GM18505 (cell line): ENCODE measurements at regions not wholly inside any gene's neighbourhood (a gene's known extent, or its start where the extent isn't known, plus 50 kb on each side); places are given as distances from the start of the nearest gene placed in this dataset.
"Not testable (repeated sequence)": the region's sequence is repeated elsewhere in the genome, so short reads cannot be mapped to it uniquely, and the experiment has no call there.

Experiments
- ATAC-seq: cut with Tn5 transposase; IDR thresholded peaks from one replicate; pipeline ENCODE4 v1.9.1; 2021; ENCODE audit not compliant: unreplicated experiment
- POLR2A ChIP-seq: IDR thresholded peaks from 4 replicates; pipeline ENCODE4 v1.6.1; 2011; ENCODE audit warnings: borderline replicate concordance; ENCODE audit not compliant: insufficient read depth, insufficient read length; ENCODE audit errors: extremely low read depth

GRCh38 chr6:1445650-1446330 lies 56.4 kb downstream of the FOXF2 start:
- no peak for ATAC-seq
- TF ChIP-seq POLR2A = no peak

GRCh38 chr6:1449896-1450295 lies 60.5 kb downstream of the FOXF2 start:
- no peak for TF ChIP-seq POLR2A
- ATAC-seq = no peak

- no peak for TF ChIP-seq POLR2A
Measured at GRCh38 chr6:1453024-1453423, 63.6 kb downstream of the FOXF2 start.

GRCh38 chr6:1456816-1457215 lies 67.4 kb downstream of the FOXF2 start:
- ATAC-seq = not testable (repeated sequence)

More at GRCh38 chr6:1453024-1453423, 63.6 kb downstream of the FOXF2 start:
- ATAC-seq = no peak

- TF ChIP-seq POLR2A = no peak
- no peak for ATAC-seq
Measured at GRCh38 chr6:1461207-1461606, 71.8 kb downstream of the FOXF2 start.

- ATAC-seq = no peak
- TF ChIP-seq POLR2A = no peak
Measured at GRCh38 chr6:1461736-1462135, 72.4 kb downstream of the FOXF2 start.

- TF ChIP-seq POLR2A = no peak
- no peak for ATAC-seq
Measured at GRCh38 chr6:1463275-1463674, 73.9 kb downstream of the FOXF2 start.

GRCh38 chr6:1463751-1464426 lies 74.5 kb downstream of the FOXF2 start:
- TF ChIP-seq POLR2A = no peak
- no peak for ATAC-seq

- ATAC-seq = no peak
- TF ChIP-seq POLR2A = no peak
Measured at GRCh38 chr6:1464781-1465370, 75.5 kb downstream of the FOXF2 start.

- TF ChIP-seq POLR2A = no peak
- no peak for ATAC-seq
Measured at GRCh38 chr6:1468126-1468525, 78.8 kb downstream of the FOXF2 start.

GRCh38 chr6:1470040-1470439 lies 80.7 kb downstream of the FOXF2 start:
- ATAC-seq = peak; percentile 48
- TF ChIP-seq POLR2A = no peak

- no peak for TF ChIP-seq POLR2A
Measured at GRCh38 chr6:1472643-1473042, 83.3 kb downstream of the FOXF2 start.

GRCh38 chr6:1473166-1473565 lies 83.8 kb downstream of the FOXF2 start:
- no peak for TF ChIP-seq POLR2A
- no peak for ATAC-seq

More at GRCh38 chr6:1472643-1473042, 83.3 kb downstream of the FOXF2 start:
- no peak for ATAC-seq

GRCh38 chr6:1473598-1473997 lies 84.2 kb downstream of the FOXF2 start:
- TF ChIP-seq POLR2A = no peak

More at GRCh38 chr6:1473598-1473997, 84.2 kb downstream of the FOXF2 start:
- ATAC-seq = no peak
